B cell (primary cell): ENCODE measurements at regions not wholly inside any gene's neighbourhood (a gene's known extent, or its start where the extent isn't known, plus 50 kb on each side); places are given as distances from the start of the nearest gene placed in this dataset.

ENCODE experiments used
- CTCF ChIP-seq: fragments of 200-600 bp; IDR thresholded peaks from one replicate; pipeline ENCODE4 v1.8.0; 2022; ENCODE audit warnings: antibody characterized with exemption, mild to moderate bottlenecking
- EZH2 ChIP-seq: IDR thresholded peaks from 2 replicates; pipeline ENCODE4 v1.6.1; 2012; ENCODE audit warnings: borderline replicate concordance, low read depth, mild to moderate bottlenecking, moderate library complexity, low read length; ENCODE audit not compliant: insufficient read depth, poor library complexity, severe bottlenecking

GRCh38 chr11:80034801-80035200, 594.0 kb upstream of the TENM4 start:
- TF ChIP-seq EZH2 (no peak), CTCF (no peak)
